Activated CD4-positive, alpha-beta T cell treated with anti-CD3 and anti-CD28 coated beads, Interleukin-2, amount 50 U/mL, for 16 hours (primary cell): ENCODE measurements at regions not wholly inside any gene's neighbourhood (a gene's known extent, or its start where the extent isn't known, plus 50 kb on each side); places are given as distances from the start of the nearest gene placed in this dataset.

Source experiments
- DNase-seq: peaks from one replicate; pipeline ENCODE4 v3.0.0-alpha.2; 2020

DNA sequence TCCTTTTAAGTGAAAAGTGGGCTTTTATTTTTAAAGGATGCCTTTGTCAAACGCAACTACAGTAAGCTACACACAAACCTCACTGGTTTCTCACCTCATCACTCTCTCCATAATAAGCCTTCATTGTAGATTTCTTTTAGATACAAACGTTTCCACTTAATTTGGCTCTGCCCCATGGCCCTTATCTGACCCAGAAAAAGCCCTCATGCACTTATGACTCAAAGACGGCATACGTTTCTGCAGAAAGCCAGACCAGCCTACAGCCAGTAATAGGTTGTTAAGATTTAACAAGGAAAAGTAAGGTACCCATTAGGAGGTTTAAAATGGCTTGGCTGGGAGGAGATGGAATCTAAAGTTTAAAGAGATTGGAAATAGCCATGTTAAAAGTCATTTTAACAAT is 914.6 kb upstream of the INTU start:
- no peak for DNase-seq

DNA sequence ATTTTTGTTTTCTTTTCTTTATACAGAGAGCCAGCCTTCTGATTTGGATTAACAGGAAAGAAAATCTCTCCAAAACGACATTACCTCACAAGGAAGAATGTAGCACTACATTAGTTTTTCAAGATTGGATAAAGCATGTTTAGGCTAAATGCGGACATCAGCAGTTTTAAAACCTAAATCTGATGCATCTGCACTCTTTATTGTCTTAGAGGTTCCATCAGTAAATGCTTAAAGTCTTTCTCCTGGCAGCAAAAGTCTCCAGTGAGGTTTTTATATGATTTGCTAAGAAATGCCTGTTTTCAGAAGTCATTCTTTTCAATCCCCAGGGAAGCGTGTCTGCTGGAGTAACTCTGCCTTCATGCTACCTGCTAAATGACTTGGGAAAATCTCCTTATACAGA is 912.9 kb upstream of the INTU start:
- DNase-seq = no peak

- no peak for DNase-seq
Observed at GRCh38 chr4:126725906-126726305, 906.9 kb upstream of the INTU start.

GRCh38 chr4:126727461-126727860 is 905.3 kb upstream of the INTU start:
- no peak for DNase-seq

DNA sequence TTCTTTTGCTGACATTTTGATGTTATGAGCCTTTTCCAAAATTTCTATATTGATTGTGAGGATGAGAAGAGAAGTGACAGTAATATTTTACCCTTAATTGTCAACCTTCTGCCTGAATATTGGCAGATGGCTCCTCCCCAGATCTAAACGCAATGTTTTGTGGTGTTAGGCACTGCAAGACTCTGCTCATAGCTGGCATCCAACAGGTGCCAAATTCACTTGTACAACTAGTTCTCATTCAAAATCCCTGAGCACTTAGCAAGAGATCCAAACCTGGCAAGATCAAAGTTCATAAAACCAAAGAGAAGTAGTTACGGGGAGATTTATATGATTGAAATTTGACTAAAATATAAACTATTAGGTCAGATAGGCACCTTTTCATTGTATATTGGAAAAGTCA is 901.7 kb upstream of the INTU start:
- DNase-seq = no peak

GRCh38 chr4:126733301-126733700 is 899.5 kb upstream of the INTU start:
- DNase-seq = no peak

GRCh38 chr4:126734465-126734864 is 898.3 kb upstream of the INTU start:
- DNase-seq = no peak

- no peak for DNase-seq
Observed at GRCh38 chr4:126735294-126736132, 897.2 kb upstream of the INTU start.

- no peak for DNase-seq
Observed at GRCh38 chr4:126736133-126736518, 896.6 kb upstream of the INTU start.

DNA sequence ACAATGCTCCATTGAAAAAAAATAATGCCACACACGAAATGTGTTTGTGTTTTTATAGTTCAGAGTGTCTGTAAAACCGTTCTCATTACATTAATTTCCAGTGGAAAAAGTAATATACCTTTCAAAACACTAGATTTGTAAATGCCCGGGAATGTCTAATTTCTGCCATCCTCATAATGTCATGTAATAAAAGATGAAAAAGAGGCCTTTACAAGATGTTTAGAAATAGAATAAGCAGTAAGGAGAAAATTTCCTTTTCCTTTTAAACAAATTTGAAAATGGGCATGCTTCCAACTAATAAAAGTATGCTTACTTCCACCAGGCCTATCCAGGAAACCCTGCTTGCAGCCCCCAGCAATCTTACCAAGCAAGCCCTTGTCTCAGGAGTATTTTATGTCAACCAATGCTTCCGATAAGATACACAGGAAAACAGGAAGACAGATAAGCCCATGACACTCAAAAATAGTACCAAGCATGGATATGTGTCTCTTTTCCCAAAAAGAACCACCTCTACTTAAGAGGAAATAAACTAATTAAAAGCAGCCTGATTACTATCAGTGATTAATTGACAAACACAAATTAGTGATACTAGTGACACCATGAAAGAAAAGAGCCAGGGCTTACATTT is 894.7 kb upstream of the INTU start:
- DNase-seq = no peak

GRCh38 chr4:126738527-126738923 is 894.2 kb upstream of the INTU start:
- DNase-seq = no peak

DNA sequence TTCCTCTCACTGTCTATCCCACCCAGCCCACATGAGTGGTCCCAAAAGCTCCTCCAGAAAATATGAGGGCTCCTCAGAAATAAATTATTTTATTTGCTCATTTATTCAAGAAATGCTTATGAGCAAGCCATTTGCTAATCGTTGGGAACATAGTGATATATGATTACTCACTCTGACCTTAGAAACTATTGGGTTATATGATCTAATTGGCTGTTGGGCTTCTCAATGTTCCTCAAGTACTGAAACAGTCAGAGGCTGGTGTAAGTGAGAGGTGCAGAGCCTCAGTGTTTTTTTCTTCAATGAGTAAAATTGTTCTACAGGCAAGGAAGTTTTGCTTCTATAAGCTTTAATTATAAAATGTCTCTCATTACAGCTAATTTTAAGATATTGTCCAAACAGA is 893.8 kb upstream of the INTU start:
- DNase-seq = no peak

- no peak for DNase-seq
Observed at GRCh38 chr4:126740687-126741086, 892.1 kb upstream of the INTU start.

DNA sequence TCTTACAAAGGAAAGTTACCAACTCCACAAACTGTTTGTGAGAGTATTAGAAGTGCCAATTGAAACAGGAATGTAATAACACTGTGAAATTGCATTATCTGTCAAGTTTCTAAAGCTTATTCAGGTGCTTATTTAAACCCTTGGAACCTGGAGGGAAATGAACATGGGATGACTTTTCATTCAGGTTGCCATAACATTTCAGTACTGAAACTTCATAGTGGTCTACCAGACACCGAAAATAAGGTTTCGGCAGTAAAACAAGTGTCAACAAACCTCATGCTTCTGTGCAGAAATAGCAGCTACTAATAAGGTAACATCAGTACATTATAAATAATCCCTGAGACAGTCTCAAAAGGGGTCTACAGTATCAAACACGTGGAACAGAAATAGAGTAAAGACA is 890.7 kb upstream of the INTU start:
- DNase-seq = no peak

GRCh38 chr4:126742885-126743284 is 889.9 kb upstream of the INTU start:
- DNase-seq = no peak

DNA sequence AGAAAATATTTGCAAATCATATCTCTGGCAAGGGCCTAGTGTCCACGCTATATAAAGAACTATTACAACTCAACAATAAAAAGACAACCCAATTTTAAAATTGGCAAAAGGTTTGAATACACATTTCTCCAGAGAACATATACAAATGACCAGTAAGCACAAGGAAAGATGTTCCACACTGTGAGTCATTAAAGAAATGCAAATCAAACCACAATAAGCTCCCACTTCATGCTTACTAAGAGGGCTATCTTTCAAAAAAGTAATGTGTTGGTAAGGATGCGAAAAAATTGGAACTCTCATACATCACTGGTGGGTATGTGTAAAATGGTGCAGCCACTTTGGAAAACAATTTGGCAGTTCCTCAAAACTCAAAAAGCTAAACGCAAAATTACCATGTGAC is 884.0 kb upstream of the INTU start:
- DNase-seq = no peak

- DNase-seq = no peak
Observed at GRCh38 chr4:126750723-126751122, 882.0 kb upstream of the INTU start.

DNA sequence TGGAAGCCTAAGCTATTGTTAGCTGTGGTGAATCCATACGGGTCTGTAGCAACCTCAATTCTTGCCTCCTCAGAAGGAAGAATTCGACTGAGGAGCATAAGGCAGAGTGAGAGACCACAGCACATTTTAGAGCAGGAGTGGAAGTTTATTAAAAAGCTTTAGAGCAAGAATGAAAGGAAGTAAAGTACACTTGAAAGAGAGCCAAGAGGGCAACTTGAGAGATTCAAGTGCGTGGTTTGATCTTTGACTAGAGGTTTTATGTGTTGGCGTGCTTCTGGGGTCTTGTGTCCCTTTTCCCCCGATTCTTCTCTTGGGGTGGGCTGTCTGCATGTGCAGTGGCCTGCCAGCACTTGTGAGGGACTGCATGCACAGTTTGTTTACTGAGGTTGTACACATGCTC is 880.6 kb upstream of the INTU start:
- no peak for DNase-seq

- no peak for DNase-seq
Observed at GRCh38 chr4:126752702-126753101, 880.1 kb upstream of the INTU start.

DNA sequence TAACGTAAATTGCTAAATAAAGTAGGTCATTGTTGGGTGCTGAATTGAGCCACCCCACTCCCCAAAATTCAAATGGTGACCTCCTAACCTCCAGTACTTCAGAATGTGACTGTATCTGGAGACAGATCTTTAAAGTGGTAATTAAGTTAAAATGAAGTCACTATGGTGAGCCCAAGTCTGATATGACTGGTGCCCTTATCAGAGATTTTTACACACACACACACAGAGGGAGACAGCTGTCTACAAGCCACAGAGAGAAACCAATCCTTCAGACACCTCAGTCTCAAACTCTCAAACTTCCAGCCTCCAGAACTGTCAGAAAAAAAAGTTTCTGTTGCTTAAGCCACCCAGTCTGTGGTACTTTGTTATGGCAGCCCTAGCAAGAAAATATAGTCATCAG is 879.2 kb upstream of the INTU start:
- DNase-seq = no peak

DNA sequence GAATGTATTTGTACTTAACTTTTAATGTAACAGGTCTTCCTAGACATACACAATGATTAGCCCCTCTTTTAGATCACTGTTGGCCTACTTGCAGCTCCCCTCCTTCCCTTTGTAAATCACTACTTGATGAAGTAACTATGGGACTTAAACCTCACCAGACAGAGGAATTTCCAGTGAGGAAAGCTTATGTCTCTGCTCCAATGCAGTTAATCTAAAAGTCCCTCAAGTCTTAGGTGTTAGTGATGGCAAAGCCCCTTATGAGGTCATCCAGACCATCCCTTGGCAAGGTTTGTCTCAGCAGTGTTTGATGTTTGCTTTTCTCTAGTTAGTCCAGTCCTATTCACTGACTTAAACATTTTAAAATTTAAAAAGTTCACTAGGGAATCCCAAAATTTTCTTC is 877.3 kb upstream of the INTU start:
- DNase-seq = no peak

GRCh38 chr4:126756050-126756829 is 876.5 kb upstream of the INTU start:
- DNase-seq = no peak

DNA sequence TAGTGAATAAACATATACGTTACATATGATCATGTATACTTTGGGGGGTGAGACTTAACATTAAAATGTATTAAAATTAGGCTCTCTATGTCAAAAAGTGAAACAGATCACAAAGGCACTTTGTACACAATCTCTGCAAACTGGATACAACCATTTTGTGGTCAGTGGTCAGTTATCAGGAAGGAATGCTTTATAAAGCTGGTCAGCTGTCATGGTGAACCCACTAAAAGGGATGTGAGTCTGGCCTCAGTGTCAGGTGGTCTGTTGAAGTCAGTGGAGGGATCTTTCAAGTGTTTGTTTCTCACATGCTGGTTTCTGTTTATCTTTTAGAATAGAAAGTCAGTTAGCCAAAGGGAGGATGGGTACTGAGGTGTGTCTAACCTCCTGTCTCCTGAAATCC is 875.5 kb upstream of the INTU start:
- no peak for DNase-seq

- no peak for DNase-seq
Observed at GRCh38 chr4:126758493-126758892, 874.3 kb upstream of the INTU start.
